ENCODE measurements at regions not wholly inside any gene's neighbourhood (a gene's known extent, or its start where the extent isn't known, plus 50 kb on each side); places are given as distances from the start of the nearest gene placed in this dataset.
"Not testable (repeated sequence)": the region's sequence is repeated elsewhere in the genome, so short reads cannot be mapped to it uniquely, and the experiment has no call there.

DNA sequence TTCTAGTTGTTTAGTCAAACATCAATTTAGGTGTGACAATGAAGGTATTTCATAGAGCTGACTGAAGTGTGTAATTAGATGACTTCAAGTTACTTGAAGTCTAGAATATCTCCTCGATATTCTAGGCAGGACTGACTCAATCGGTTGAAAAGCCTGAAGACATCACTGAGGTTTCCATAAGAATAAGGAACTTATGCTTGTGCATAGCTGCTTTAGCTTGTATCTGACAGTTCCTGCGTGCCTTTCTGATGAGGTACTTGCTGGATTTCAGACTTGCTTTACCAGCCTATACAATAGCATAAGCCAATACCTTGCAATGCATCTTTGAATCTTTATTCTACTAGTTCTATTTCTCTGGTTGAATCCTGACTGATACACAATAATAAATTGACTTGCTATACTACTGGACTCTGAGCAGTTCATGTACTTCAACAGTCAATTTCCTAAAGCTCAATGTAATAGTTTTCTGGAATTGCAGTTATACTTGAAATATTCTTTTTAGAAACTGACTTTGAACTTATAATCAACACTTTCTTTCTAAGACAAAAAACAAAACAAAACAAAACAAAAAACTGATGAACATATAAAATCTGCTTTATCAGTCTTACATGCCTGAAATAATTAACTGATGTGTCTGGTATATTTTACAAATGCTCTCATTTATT, 1534.8 kb downstream of the SLITRK5 start:
- CTCF ChIA-PET, result interaction anchor here (1.2 kb wide), 1 partner anchor 20 kb away, joined by 3 read pairs; no protein-coding TSS in a partner anchor
- H3K27ac ChIP-seq, result no peak overlapping the region
- FAIRE-seq, result no peak

GRCh38 chr13:89212186-89212585, 1541.0 kb downstream of the SLITRK5 start:
- no peak overlapping the region for H3K4me2 ChIP-seq
- DNase-seq (ENCODE audit: low read depth in 1 of 2, low spot score in 1 of 2) (no peak), FAIRE-seq (no peak), ATAC-seq (no peak)
- POLR2A ChIA-PET, result no interaction called here
- WGBS (ENCODE audit: missing lambda C conversion rate), result 63% methylated on average over 1 of the region's 1 CpG
- no peaks in the 10 kb centered on the region for H3K9me3 ChIP-seq
- no peaks in the 10 kb centered on the region for H3K4me1 ChIP-seq
- TF ChIP-seq EHMT2 (IDR thresholded peaks at IDR 0.05; ENCODE audit: low read depth), result no peak
- no peak overlapping the region for H3K27ac ChIP-seq
- CTCF ChIA-PET, result no interaction called here
- H3K4me3 ChIP-seq, result no peak overlapping the region

More for the DNA sequence above, 1534.8 kb downstream of the SLITRK5 start:
- no peak for ATAC-seq
- H3K4me1 ChIP-seq, result no peaks in the 10 kb centered on the region
- TF ChIP-seq RNF2 (IDR thresholded peaks at IDR 0.05; ENCODE audit: borderline replicate concordance, low read depth) (no peak), EP300 (IDR thresholded peaks at IDR 0.05) (no peak), KDM5A (IDR thresholded peaks at IDR 0.05) (no peak), ELK1 (IDR thresholded peaks at IDR 0.05; ENCODE audit: low read depth, low read length) (no peak), NR3C1 (IDR thresholded peaks at IDR 0.05) (no peak), REST (IDR thresholded peaks at IDR 0.05) (no peak), JUNB (IDR thresholded peaks at IDR 0.05) (no peak), TP53 (CRISPR knock-in tag; IDR thresholded peaks at IDR 0.05) (no peak), RCOR1 (IDR thresholded peaks at IDR 0.05; ENCODE audit: low read depth, low read length) (no peak), ESRRA (IDR thresholded peaks at IDR 0.05; ENCODE audit: borderline replicate concordance, low read length) (no peak), NFE2L2 (conservative IDR thresholded peaks at IDR 0.05; ENCODE audit: low read length) (no peak), EHMT2 (IDR thresholded peaks at IDR 0.05; ENCODE audit: low read depth) (no peak), NPAS2 (CRISPR knock-in tag; IDR thresholded peaks at IDR 0.05; ENCODE audit: borderline replicate concordance) (no peak), RARB (CRISPR knock-in tag; IDR thresholded peaks at IDR 0.05) (no peak), CBX8 (IDR thresholded peaks at IDR 0.05) (no peak)
- TF ChIP-seq, protein P1, sequence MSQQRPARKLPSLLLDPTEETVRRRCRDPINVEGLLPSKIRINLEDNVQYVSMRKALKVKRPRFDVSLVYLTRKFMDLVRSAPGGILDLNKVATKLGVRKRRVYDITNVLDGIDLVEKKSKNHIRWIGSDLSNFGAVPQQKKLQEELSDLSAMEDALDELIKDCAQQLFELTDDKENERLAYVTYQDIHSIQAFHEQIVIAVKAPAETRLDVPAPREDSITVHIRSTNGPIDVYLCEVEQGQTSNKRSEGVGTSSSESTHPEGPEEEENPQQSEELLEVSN (IDR thresholded peaks at IDR 0.05; ENCODE audit: borderline replicate concordance, low read depth), result no peak
- TF ChIP-seq, protein P2, sequence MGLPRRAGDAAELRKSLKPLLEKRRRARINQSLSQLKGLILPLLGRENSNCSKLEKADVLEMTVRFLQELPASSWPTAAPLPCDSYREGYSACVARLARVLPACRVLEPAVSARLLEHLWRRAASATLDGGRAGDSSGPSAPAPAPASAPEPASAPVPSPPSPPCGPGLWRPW (IDR thresholded peaks at IDR 0.05), result no peak
- no peak overlapping the region for H3K4me3 ChIP-seq
- H3K9me3 ChIP-seq, result no peaks in the 10 kb centered on the region
- DNase-seq (ENCODE audit: low read depth in 1 of 2, low spot score in 1 of 2), result no peak
- POLR2A ChIA-PET, result no interaction called here
- H3K4me2 ChIP-seq, result no peak overlapping the region
- 55% methylated on average over 3 of the region's 3 CpGs for WGBS (ENCODE audit: missing lambda C conversion rate)

GRCh38 chr13:89214185-89214584, 1543.0 kb downstream of the SLITRK5 start:
- H3K4me2 ChIP-seq, result no peak overlapping the region
- ATAC-seq (no peak), FAIRE-seq (no peak), DNase-seq (ENCODE audit: low read depth in 1 of 2, low spot score in 1 of 2) (no peak)
- TF ChIP-seq ESRRA (IDR thresholded peaks at IDR 0.05; ENCODE audit: borderline replicate concordance, low read length) (no peak), POLR2A (IDR thresholded peaks at IDR 0.05; ENCODE audit: low read length) (no peak), NPAS2 (CRISPR knock-in tag; IDR thresholded peaks at IDR 0.05; ENCODE audit: borderline replicate concordance) (no peak), ZSCAN20 (CRISPR knock-in tag; IDR thresholded peaks at IDR 0.05) (no peak), HOXA7 (CRISPR knock-in tag; IDR thresholded peaks at IDR 0.05) (no peak)
- no peaks in the 10 kb centered on the region for H3K9me3 ChIP-seq
- POLR2A ChIA-PET, result no interaction called here
- WGBS (ENCODE audit: missing lambda C conversion rate), result 80% methylated on average over 1 of the region's 1 CpG
- CTCF ChIA-PET, result no interaction called here
- H3K4me1 ChIP-seq, result no peaks in the 10 kb centered on the region
- H3K4me3 ChIP-seq, result no peak overlapping the region
- no peak overlapping the region for H3K27ac ChIP-seq

DNA sequence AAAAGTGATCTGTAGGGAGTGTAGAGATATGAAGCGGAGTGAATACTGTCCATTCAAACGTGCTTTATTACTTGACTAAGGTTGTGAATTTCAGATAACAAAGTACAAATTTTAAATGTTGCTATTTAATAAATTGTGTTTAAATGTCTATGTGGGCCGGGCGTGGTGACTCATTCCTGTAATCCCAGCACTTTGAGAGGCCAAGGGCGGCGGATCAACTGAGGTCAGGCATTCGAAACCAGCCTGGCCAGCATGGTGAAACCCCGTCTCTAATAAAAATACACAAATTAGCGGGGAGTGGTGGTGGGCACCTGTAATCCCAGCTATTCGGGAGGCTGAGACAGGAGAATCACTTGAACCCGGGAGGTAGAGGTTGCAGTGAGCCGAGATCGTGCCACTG, 1544.1 kb downstream of the SLITRK5 start:
- DNase-seq (ENCODE audit: low read depth in 1 of 2, low spot score in 1 of 2); H3K4me2 ChIP-seq; H3K27ac ChIP-seq; H3K4me3 ChIP-seq; POLR2A ChIA-PET; H3K4me1 ChIP-seq; FAIRE-seq; ATAC-seq; H3K9me3 ChIP-seq; CTCF ChIA-PET: not testable (repeated sequence)
- 81% methylated on average over 13 of the region's 13 CpGs for WGBS (ENCODE audit: missing lambda C conversion rate)
